ENCODE measurements at regions not wholly inside any gene's neighbourhood (a gene's known extent, or its start where the extent isn't known, plus 50 kb on each side); places are given as distances from the start of the nearest gene placed in this dataset.

- TF ChIP-seq CTCF (IDR thresholded peaks at IDR 0.05; ENCODE audit: extremely low read depth in 1 of 2, insufficient read depth in 1 of 2, low read depth in 1 of 2, low read length in 2 of 2) (no peak), EZH2 (IDR thresholded peaks at IDR 0.05; ENCODE audit: borderline replicate concordance, low read depth, low read length, severe bottlenecking) (no peak)
Observed at GRCh38 chr5:123907349-123907748, 395.4 kb downstream of the CSNK1G3 start.

Data from endothelial cell of umbilical vein (primary cell).